Astrocyte (in vitro differentiated cells and primary cell): ENCODE measurements at regions not wholly inside any gene's neighbourhood (a gene's known extent, or its start where the extent isn't known, plus 50 kb on each side); places are given as distances from the start of the nearest gene placed in this dataset.
A peak's percentile ranks its signal among the peaks of the same experiment; 100 is the strongest.

Source experiments
- DNase-seq: peaks from one replicate; pipeline ENCODE4 v3.0.0-alpha.2; 2010; ENCODE audit warnings: low read depth
- FAIRE-seq: peaks from 2 replicates; lab custom pipeline; 2011; peaks lifted over from hg19 to GRCh38; lab: Jason Lieb, UNC
- H2AFZ ChIP-seq: 2 replicates; pipeline ENCODE4 v1.6.0; 2012; ENCODE audit warnings: low read depth, low read length, inconsistent platforms
- H3K27ac ChIP-seq: 2 replicates; pipeline ENCODE4 v1.5.1; 2011; ENCODE audit warnings: low read depth, low read length, inconsistent platforms
- H3K27me3 ChIP-seq: 2 replicates; pipeline ENCODE4 v1.6.0; 2011; ENCODE audit warnings: low read length, inconsistent platforms; ENCODE audit not compliant: insufficient read depth
- H3K36me3 ChIP-seq: 2 replicates; pipeline ENCODE4 v1.5.1; 2011; ENCODE audit warnings: low read length, inconsistent platforms; ENCODE audit not compliant: insufficient read depth
- H3K4me1 ChIP-seq: 2 replicates; pipeline ENCODE4 v1.5.1; 2011; ENCODE audit warnings: low read length, inconsistent platforms; ENCODE audit not compliant: insufficient read depth
- H3K4me2 ChIP-seq: 2 replicates; pipeline ENCODE4 v1.6.0; 2012; ENCODE audit warnings: low read length, inconsistent platforms
- H3K4me3 ChIP-seq: 2 replicates; pipeline ENCODE4 v1.5.1; 2011; ENCODE audit warnings: low read depth, mild to moderate bottlenecking, low read length, inconsistent platforms; ENCODE audit not compliant: insufficient read depth
- H3K79me2 ChIP-seq: 2 replicates; pipeline ENCODE4 v1.6.0; 2012; ENCODE audit warnings: mild to moderate bottlenecking, low read length, inconsistent platforms; ENCODE audit not compliant: insufficient read depth
- H3K9ac ChIP-seq: 2 replicates; pipeline ENCODE4 v1.6.0; 2012; ENCODE audit warnings: mild to moderate bottlenecking, low read length, inconsistent platforms
- H3K9me3 ChIP-seq: 2 replicates; pipeline ENCODE4 v1.5.1; 2012; ENCODE audit warnings: low read depth, mild to moderate bottlenecking, low read length, inconsistent platforms; ENCODE audit not compliant: insufficient read depth
- H4K20me1 ChIP-seq: 2 replicates; pipeline ENCODE4 v1.6.0; 2012; ENCODE audit warnings: low read length, inconsistent platforms; ENCODE audit not compliant: insufficient read depth
- H3K27ac Mint-ChIP-seq: one replicate; pipeline ENCODE4 v1.8.0; 2021; ENCODE audit warnings: mild to moderate bottlenecking, mixed read lengths; ENCODE audit not compliant: unreplicated experiment
- H3K27me3 Mint-ChIP-seq: one replicate; pipeline ENCODE4 v1.8.0; 2021; ENCODE audit warnings: low read depth, mixed read lengths; ENCODE audit not compliant: unreplicated experiment
- H3K36me3 Mint-ChIP-seq: one replicate; pipeline ENCODE4 v1.8.0; 2021; ENCODE audit warnings: low read depth, mixed read lengths; ENCODE audit not compliant: unreplicated experiment
- H3K4me1 Mint-ChIP-seq: one replicate; pipeline ENCODE4 v1.8.0; 2021; ENCODE audit warnings: low read depth, mixed read lengths; ENCODE audit not compliant: unreplicated experiment
- H3K4me3 Mint-ChIP-seq: one replicate; pipeline ENCODE4 v1.8.0; 2021; ENCODE audit warnings: mild to moderate bottlenecking, moderate library complexity, mixed read lengths; ENCODE audit not compliant: unreplicated experiment
- H3K9me3 Mint-ChIP-seq: one replicate; pipeline ENCODE4 v1.8.0; 2021; ENCODE audit warnings: mild to moderate bottlenecking, mixed read lengths; ENCODE audit not compliant: unreplicated experiment
- CTCF ChIP-seq: IDR thresholded peaks from 2 replicates; pipeline ENCODE4 v1.5.1; 2011; ENCODE audit warnings: low read depth, mild to moderate bottlenecking, inconsistent platforms, low read length, moderate library complexity; ENCODE audit not compliant: insufficient read depth
- EZH2 ChIP-seq: IDR thresholded peaks from 2 replicates; pipeline ENCODE4 v1.6.1; 2012; ENCODE audit warnings: mild to moderate bottlenecking, low read length, inconsistent platforms; ENCODE audit not compliant: insufficient read depth

DNA sequence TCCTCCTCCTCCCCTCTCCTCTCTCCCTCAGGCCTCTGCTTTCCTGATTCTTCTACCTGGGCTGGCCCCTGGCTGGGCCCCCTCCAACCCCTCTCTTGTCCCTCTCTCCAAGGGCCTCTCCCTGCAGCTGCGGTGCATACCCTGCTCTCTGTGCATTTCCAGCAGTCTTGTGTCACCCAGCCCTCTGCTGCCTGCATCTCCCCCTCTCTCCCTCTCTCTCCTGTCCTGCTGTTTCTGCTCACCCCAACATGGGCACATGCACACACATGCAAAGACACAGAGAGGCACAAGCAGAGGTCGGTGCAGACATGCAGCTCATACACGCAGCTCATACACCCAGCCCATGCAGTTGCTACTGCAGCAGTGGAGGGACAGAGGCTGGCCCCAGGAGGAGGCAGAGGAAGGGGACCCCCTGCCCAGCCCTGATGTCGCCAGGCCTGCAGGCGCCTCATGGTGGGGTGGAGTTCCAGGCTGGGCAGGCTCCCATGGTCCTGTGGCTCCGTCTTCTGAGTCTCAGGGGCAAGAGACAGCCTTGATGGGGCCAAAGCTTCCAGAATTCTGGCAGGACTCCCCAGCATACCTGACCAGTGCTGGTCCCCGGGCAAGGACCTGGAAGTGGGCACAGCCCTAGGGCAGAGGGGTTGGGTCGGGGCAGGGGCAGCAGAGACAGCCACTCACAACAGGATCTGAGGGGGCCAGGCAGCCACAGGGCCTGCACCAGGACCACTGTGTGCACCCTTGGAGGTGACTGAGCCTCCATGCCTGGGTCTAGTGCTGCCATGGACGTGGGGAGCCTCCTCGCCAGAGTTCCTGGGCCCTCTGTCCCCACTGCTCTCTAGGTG, 216.9 kb downstream of the C9orf50 start:
- Mint-ChIP-seq H3K27ac (peak overlapping the region; percentile 19), H3K4me1 (peaks cover 16% of the 10 kb centered on the region), H3K36me3 (no peaks in the 10 kb centered on the region), H3K4me3 (no peak overlapping the region), H3K27me3 (peaks cover 4% of the 10 kb centered on the region), H3K9me3 (no peaks in the 10 kb centered on the region)
- no peak for DNase-seq
- Histone ChIP-seq H3K36me3 (no peaks in the 10 kb centered on the region), H3K4me3 (no peak overlapping the region), H3K9me3 (no peaks in the 10 kb centered on the region), H3K79me2 (no peaks in the 10 kb centered on the region), H3K4me1 (peaks cover 15% of the 10 kb centered on the region), H4K20me1 (no peaks in the 10 kb centered on the region), H3K27ac (no peak overlapping the region), H3K4me2 (no peak overlapping the region), H3K27me3 (no peaks in the 10 kb centered on the region), H3K9ac (no peak overlapping the region), H2AFZ (no peak overlapping the region)
- TF ChIP-seq CTCF = no peak
- TF ChIP-seq EZH2 = no peak
- no peak for FAIRE-seq

DNA sequence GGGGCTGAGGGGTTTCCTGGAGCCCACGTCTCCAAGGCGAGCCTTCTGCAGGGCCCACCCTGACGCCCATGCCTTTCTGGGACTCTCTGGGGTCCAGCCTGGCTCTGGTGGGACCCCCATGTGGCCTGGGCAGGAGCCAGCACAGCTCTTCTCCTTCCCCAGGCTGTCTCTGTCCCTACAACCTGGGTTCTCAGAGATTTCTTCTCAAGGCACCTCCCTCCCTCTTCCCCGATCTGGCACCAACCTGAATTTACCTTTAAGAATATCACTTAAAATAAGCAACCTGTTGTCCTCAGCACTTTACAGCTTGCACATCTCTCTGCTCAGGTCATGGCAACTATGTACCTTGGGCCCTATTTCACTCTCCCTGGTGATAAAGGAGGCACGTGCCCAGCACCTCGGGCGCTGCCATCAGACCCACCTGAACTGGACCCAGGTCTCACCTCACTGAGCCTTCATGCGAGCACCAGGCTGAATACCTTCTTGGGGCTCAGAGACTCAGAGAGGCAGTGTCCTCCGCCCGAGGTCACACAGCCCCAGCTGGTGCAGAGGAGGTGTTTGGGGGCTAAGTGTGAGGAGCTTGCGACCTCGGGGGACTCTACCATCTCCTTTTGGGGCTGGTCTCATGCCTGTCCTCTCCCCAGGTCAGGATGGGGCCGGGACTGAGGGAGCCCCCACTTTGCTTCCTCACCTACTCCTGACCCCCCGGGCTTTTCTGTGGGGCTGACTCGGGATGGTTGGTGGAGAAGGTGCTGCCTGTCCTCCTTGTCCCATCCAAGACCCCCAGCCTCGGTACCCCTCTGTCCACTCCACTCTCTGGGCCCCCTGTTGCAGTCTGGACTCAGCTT, 217.7 kb downstream of the C9orf50 start:
- Histone ChIP-seq H3K27ac (no peak overlapping the region), H4K20me1 (no peaks in the 10 kb centered on the region), H3K4me1 (peaks cover 15% of the 10 kb centered on the region), H3K9ac (no peak overlapping the region), H2AFZ (no peak overlapping the region), H3K9me3 (no peaks in the 10 kb centered on the region), H3K36me3 (no peaks in the 10 kb centered on the region), H3K4me2 (no peak overlapping the region), H3K27me3 (no peaks in the 10 kb centered on the region), H3K79me2 (no peaks in the 10 kb centered on the region), H3K4me3 (no peak overlapping the region)
- DNase-seq (no peak), FAIRE-seq (no peak)
- Mint-ChIP-seq H3K27me3 (peaks cover 3% of the 10 kb centered on the region), H3K9me3 (no peaks in the 10 kb centered on the region), H3K27ac (peak overlapping the region; percentile 36), H3K4me3 (no peak overlapping the region), H3K36me3 (no peaks in the 10 kb centered on the region), H3K4me1 (peaks cover 16% of the 10 kb centered on the region)
- TF ChIP-seq CTCF = no peak
- TF ChIP-seq EZH2 = no peak
